ENCODE measurements at regions not wholly inside any gene's neighbourhood (a gene's known extent, or its start where the extent isn't known, plus 50 kb on each side); places are given as distances from the start of the nearest gene placed in this dataset.

- DNase-seq (ENCODE audit: low read depth), result no peak
Observed at GRCh38 chr12:111222027-111222414, 146.9 kb downstream of the PHETA1 start.

GRCh38 chr12:111221062-111222026 is 147.6 kb downstream of the PHETA1 start:
- DNase-seq (ENCODE audit: low read depth), result no peak

- DNase-seq (ENCODE audit: low read depth), result no peak
Observed at GRCh38 chr12:111220363-111220762, 148.5 kb downstream of the PHETA1 start.

GRCh38 chr12:111219440-111219839 is 149.5 kb downstream of the PHETA1 start:
- DNase-seq (ENCODE audit: low read depth), result no peak

GRCh38 chr12:111218499-111218898 is 150.4 kb downstream of the PHETA1 start:
- DNase-seq (ENCODE audit: low read depth), result no peak

- no peak for DNase-seq (ENCODE audit: low read depth)
Observed at GRCh38 chr12:111216387-111217159, 152.3 kb downstream of the PHETA1 start.

GRCh38 chr12:111215881-111216280 is 153.0 kb downstream of the PHETA1 start:
- DNase-seq (ENCODE audit: low read depth), result no peak

- DNase-seq (ENCODE audit: low read depth), result no peak
Observed at GRCh38 chr12:111214401-111214800, 154.5 kb downstream of the PHETA1 start.

- DNase-seq (ENCODE audit: low read depth), result no peak
Observed at GRCh38 chr12:111213561-111213960, 155.3 kb downstream of the PHETA1 start.

- no peak for DNase-seq (ENCODE audit: low read depth)
Observed at GRCh38 chr12:111212814-111213456, 156.0 kb downstream of the PHETA1 start.

GRCh38 chr12:111211910-111212757 is 156.8 kb downstream of the PHETA1 start:
- DNase-seq (ENCODE audit: low read depth), result no peak

GRCh38 chr12:111209811-111210210 is 159.1 kb downstream of the PHETA1 start:
- DNase-seq (ENCODE audit: low read depth), result no peak

- DNase-seq (ENCODE audit: low read depth), result no peak
Observed at GRCh38 chr12:111207761-111208160, 161.1 kb downstream of the PHETA1 start.

- no peak for DNase-seq (ENCODE audit: low read depth)
Observed at GRCh38 chr12:111204788-111205241, 164.1 kb downstream of the PHETA1 start.

GRCh38 chr12:111203969-111204368 is 164.9 kb downstream of the PHETA1 start:
- no peak for DNase-seq (ENCODE audit: low read depth)

GRCh38 chr12:111203446-111203845 is 165.4 kb downstream of the PHETA1 start:
- no peak for DNase-seq (ENCODE audit: low read depth)

- DNase-seq (ENCODE audit: low read depth), result no peak
Observed at GRCh38 chr12:111202237-111202915, 166.5 kb downstream of the PHETA1 start.

- DNase-seq (ENCODE audit: low read depth), result no peak
Observed at GRCh38 chr12:111201495-111202236, 167.2 kb downstream of the PHETA1 start.

GRCh38 chr12:111201036-111201435 is 167.9 kb downstream of the PHETA1 start:
- DNase-seq (ENCODE audit: low read depth), result no peak

GRCh38 chr12:111197376-111197944 is 171.4 kb downstream of the PHETA1 start:
- DNase-seq (ENCODE audit: low read depth), result no peak

All from RPMI7951 (cell line).